ENCODE measurements at regions not wholly inside any gene's neighbourhood (a gene's known extent, or its start where the extent isn't known, plus 50 kb on each side); places are given as distances from the start of the nearest gene placed in this dataset.

GRCh38 chr10:58451193-58451889 lies 61.3 kb upstream of the BICC1 start:
- H3K4me3 ChIP-seq (ENCODE audit: low read depth, low read length): no peak overlapping the region
- no peak for DNase-seq (ENCODE audit: low read depth)

- no peak for DNase-seq (ENCODE audit: low read depth)
- H3K4me3 ChIP-seq (ENCODE audit: low read depth, low read length): no peak overlapping the region
Measured at GRCh38 chr10:58453105-58453504, 59.6 kb upstream of the BICC1 start.

- no peak for DNase-seq (ENCODE audit: low read depth)
- no peak overlapping the region for H3K4me3 ChIP-seq (ENCODE audit: low read depth, low read length)
Measured at GRCh38 chr10:58456179-58456578, 56.5 kb upstream of the BICC1 start.

GRCh38 chr10:58457761-58458616 lies 54.7 kb upstream of the BICC1 start:
- H3K4me3 ChIP-seq (ENCODE audit: low read depth, low read length): no peak overlapping the region
- peak; percentile 98 for DNase-seq (ENCODE audit: low read depth)

- no peak overlapping the region for H3K4me3 ChIP-seq (ENCODE audit: low read depth, low read length)
- no peak for DNase-seq (ENCODE audit: low read depth)
Measured at GRCh38 chr10:58459069-58459468, 53.6 kb upstream of the BICC1 start.

- H3K4me3 ChIP-seq (ENCODE audit: low read depth, low read length): no peak overlapping the region
- no peak for DNase-seq (ENCODE audit: low read depth)
Measured at GRCh38 chr10:58460157-58460556, 52.5 kb upstream of the BICC1 start.

- no peak for DNase-seq (ENCODE audit: low read depth)
- no peak overlapping the region for H3K4me3 ChIP-seq (ENCODE audit: low read depth, low read length)
Measured at GRCh38 chr10:58462863-58463507, 49.7 kb upstream of the BICC1 start.
